ENCODE measurements at regions not wholly inside any gene's neighbourhood (a gene's known extent, or its start where the extent isn't known, plus 50 kb on each side); places are given as distances from the start of the nearest gene placed in this dataset.

DNA sequence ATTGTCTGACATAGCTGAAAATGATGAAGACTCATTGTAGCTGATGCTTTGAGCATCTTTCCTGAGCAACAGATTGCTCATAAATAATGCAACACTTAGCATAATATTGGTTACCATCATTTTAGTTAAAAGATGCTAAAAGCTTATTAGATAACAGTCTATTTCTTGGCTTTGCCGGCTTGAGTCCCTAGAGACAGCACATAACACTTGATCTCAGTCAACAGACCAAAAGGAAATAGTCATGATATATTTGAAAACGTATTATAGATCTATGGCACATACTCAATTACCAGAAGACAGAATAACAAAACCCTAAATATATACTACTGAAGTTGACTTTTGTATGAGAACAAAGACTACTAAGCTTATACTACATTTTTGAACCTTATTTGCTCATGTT, 846.7 kb upstream of the EPHA5 start:
- Histone ChIP-seq H3K27me3 (no peaks in the 10 kb centered on the region), H3K4me3 (no peak overlapping the region), H3K36me3 (no peaks in the 10 kb centered on the region), H3K9me3 (ENCODE audit: low read depth) (no peaks in the 10 kb centered on the region), H3K27ac (no peak overlapping the region), H3K4me1 (ENCODE audit: low read depth) (no peaks in the 10 kb centered on the region)
- TF ChIP-seq, protein P1, sequence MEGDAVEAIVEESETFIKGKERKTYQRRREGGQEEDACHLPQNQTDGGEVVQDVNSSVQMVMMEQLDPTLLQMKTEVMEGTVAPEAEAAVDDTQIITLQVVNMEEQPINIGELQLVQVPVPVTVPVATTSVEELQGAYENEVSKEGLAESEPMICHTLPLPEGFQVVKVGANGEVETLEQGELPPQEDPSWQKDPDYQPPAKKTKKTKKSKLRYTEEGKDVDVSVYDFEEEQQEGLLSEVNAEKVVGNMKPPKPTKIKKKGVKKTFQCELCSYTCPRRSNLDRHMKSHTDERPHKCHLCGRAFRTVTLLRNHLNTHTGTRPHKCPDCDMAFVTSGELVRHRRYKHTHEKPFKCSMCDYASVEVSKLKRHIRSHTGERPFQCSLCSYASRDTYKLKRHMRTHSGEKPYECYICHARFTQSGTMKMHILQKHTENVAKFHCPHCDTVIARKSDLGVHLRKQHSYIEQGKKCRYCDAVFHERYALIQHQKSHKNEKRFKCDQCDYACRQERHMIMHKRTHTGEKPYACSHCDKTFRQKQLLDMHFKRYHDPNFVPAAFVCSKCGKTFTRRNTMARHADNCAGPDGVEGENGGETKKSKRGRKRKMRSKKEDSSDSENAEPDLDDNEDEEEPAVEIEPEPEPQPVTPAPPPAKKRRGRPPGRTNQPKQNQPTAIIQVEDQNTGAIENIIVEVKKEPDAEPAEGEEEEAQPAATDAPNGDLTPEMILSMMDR (IDR thresholded peaks at IDR 0.05; ENCODE audit: low read depth, low read length) = no peak
- no peak for DNase-seq (ENCODE audit: low read depth in 1 of 2, low spot score in 1 of 2)

DNA sequence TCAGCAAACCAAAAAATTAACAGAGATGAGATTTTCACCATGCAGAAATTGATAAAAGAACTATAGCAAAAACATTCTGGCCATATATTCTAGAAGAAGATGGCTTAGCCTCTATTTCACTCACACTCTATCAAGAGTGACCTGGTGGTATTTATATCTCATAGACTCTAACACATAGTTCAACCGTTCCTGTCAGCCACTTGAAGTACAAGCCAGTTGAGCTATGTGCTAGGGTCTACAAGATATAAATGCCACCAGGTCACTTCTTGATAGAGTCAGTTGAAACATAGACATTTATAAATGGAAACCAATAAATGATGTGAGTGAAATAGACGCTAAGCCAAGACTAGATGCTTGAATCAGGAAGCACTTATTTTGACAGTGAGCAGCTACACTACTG, 836.7 kb upstream of the EPHA5 start:
- Histone ChIP-seq H3K9me3 (ENCODE audit: low read depth) (no peaks in the 10 kb centered on the region), H3K27me3 (no peaks in the 10 kb centered on the region), H3K27ac (peak overlapping the region; percentile 11), H3K36me3 (no peaks in the 10 kb centered on the region), H3K4me1 (ENCODE audit: low read depth) (peaks cover 16% of the 10 kb centered on the region), H3K4me3 (no peak overlapping the region)
- TF ChIP-seq, protein P1 (IDR thresholded peaks at IDR 0.05; ENCODE audit: low read depth, low read length) = no peak
- peak in 1 of 2 donors; percentile 63 for DNase-seq (ENCODE audit: low read depth in 1 of 2, low spot score in 1 of 2)

DNA sequence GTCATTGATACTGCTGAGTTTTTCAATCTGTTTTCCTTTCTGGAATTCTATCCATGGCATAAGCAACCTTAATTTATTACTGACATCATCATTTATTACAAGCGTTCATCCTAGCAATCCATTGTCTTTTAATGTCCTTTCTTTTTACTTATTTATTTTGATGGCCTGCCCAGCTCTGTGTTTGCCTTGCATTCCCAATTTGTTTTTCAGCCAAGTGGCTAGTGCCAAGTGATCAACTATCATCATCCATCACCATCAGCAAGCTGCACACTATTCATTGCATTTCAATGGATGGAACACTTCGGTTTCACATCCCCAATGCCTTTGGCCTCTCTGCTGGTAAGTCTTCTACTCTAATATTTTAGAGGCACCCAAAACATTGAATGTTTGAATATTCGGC, 831.7 kb upstream of the EPHA5 start:
- TF ChIP-seq, protein P1 (IDR thresholded peaks at IDR 0.05; ENCODE audit: low read depth, low read length) = no peak
- no peak overlapping the region for H3K27ac ChIP-seq

DNA sequence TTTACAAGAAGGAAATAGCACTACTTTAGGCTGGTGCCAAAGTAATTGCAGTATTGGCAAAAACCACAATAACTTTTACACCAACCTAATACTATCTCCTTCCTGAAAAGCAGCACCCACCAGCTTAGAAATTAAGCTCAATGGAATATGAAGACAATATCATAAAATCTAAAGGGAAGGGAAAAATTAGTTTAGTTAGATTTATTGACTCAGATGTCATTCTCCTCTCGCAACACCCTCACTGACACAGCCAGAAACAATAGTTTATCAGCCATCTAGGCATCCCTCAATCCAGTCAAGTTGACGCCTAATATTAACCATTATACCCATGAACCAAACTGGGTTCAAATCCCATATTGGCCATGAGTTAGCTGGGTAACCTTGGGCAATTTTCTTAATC, 820.4 kb upstream of the EPHA5 start:
- H3K4me3 ChIP-seq = no peak overlapping the region
- H3K27me3 ChIP-seq = no peaks in the 10 kb centered on the region
- TF ChIP-seq, protein P1 (IDR thresholded peaks at IDR 0.05; ENCODE audit: low read depth, low read length) = no peak
- H3K9me3 ChIP-seq (ENCODE audit: low read depth) = no peaks in the 10 kb centered on the region
- no peaks in the 10 kb centered on the region for H3K36me3 ChIP-seq
- no peak overlapping the region for H3K27ac ChIP-seq
- H3K4me1 ChIP-seq (ENCODE audit: low read depth) = no peaks in the 10 kb centered on the region
- no peak for DNase-seq (ENCODE audit: low read depth in 1 of 2, low spot score in 1 of 2)

More for the DNA sequence above, 831.7 kb upstream of the EPHA5 start:
- no peaks in the 10 kb centered on the region for H3K27me3 ChIP-seq
- DNase-seq (ENCODE audit: low read depth in 1 of 2, low spot score in 1 of 2) = no peak
- H3K36me3 ChIP-seq = no peaks in the 10 kb centered on the region
- no peaks in the 10 kb centered on the region for H3K9me3 ChIP-seq (ENCODE audit: low read depth)
- H3K4me1 ChIP-seq (ENCODE audit: low read depth) = peaks cover 16% of the 10 kb centered on the region
- H3K4me3 ChIP-seq = no peak overlapping the region

DNA sequence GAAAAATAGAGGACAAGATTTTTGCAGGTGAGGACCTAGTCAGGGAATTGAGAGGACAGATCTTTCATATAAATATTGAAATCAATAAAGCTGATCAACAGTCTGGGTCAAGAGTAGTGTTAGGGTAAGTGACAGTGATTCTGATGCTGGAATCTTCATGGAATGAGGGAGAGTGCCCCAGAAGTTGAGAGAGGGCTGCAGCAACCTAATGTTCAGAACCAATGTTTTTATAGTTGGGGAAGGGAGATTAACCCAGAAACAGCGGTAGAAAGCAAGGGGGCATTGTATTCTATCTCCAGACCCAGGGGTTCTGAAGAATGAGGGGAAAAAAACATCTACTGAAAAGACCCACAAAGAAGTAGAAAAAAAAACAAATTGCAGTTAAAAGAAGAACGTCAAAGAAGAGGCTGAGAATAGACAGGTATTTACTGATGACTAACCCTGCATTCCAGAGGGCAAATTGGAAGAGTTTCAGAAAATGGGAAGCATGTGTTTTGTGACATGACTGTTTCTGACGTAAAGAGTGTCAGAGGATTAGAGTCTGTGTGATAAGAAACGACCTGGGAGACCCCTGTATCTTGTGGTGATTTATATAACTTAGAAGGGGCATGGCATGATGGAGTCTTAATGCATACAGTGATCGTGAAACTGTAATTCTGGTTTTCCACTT, 819.6 kb upstream of the EPHA5 start:
- Histone ChIP-seq H3K9me3 (ENCODE audit: low read depth) (no peaks in the 10 kb centered on the region), H3K36me3 (no peaks in the 10 kb centered on the region), H3K4me1 (ENCODE audit: low read depth) (no peaks in the 10 kb centered on the region), H3K27me3 (no peaks in the 10 kb centered on the region), H3K27ac (peak overlapping the region; percentile 9), H3K4me3 (no peak overlapping the region)
- TF ChIP-seq, protein P1 (IDR thresholded peaks at IDR 0.05; ENCODE audit: low read depth, low read length) = no peak
- DNase-seq (ENCODE audit: low read depth in 1 of 2, low spot score in 1 of 2) = peak in 1 of 2 donors; percentile 81
